ENCODE measurements at regions not wholly inside any gene's neighbourhood (a gene's known extent, or its start where the extent isn't known, plus 50 kb on each side); places are given as distances from the start of the nearest gene placed in this dataset.

DNA sequence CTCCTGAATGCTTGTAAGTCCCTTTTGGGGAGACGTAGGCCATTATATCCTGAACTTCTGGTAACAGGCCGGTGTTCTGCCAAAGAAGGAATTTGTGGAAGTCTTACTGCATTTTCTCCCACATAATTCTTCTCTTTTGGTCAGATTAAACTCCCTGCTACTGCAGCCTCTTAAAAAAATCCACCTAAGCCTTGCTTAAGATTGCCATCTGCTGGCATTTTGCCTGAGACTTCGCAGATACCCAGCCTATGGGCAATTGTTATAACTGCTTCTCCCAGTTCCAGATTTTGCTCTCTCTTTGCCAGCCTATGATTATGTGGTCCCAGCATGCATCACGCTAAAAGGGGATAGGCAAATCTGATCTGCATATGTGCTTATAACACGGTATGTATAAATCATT lies 391.6 kb upstream of the CHD1 start:
- TF ChIP-seq, protein P1, sequence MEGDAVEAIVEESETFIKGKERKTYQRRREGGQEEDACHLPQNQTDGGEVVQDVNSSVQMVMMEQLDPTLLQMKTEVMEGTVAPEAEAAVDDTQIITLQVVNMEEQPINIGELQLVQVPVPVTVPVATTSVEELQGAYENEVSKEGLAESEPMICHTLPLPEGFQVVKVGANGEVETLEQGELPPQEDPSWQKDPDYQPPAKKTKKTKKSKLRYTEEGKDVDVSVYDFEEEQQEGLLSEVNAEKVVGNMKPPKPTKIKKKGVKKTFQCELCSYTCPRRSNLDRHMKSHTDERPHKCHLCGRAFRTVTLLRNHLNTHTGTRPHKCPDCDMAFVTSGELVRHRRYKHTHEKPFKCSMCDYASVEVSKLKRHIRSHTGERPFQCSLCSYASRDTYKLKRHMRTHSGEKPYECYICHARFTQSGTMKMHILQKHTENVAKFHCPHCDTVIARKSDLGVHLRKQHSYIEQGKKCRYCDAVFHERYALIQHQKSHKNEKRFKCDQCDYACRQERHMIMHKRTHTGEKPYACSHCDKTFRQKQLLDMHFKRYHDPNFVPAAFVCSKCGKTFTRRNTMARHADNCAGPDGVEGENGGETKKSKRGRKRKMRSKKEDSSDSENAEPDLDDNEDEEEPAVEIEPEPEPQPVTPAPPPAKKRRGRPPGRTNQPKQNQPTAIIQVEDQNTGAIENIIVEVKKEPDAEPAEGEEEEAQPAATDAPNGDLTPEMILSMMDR (conservative IDR thresholded peaks at IDR 0.05; ENCODE audit: low read length): no peak
- TF ChIP-seq EZH2phosphoT487 (IDR thresholded peaks at IDR 0.05; ENCODE audit: borderline replicate concordance, low read depth, low read length): no peak
